ENCODE measurements at regions not wholly inside any gene's neighbourhood (a gene's known extent, or its start where the extent isn't known, plus 50 kb on each side); places are given as distances from the start of the nearest gene placed in this dataset.
"Not testable (repeated sequence)": the region's sequence is repeated elsewhere in the genome, so short reads cannot be mapped to it uniquely, and the experiment has no call there.

GRCh38 chr15:98088307-98088945 lies 127.9 kb downstream of the ARRDC4 start:
- peak; percentile 99 for ATAC-seq

DNA sequence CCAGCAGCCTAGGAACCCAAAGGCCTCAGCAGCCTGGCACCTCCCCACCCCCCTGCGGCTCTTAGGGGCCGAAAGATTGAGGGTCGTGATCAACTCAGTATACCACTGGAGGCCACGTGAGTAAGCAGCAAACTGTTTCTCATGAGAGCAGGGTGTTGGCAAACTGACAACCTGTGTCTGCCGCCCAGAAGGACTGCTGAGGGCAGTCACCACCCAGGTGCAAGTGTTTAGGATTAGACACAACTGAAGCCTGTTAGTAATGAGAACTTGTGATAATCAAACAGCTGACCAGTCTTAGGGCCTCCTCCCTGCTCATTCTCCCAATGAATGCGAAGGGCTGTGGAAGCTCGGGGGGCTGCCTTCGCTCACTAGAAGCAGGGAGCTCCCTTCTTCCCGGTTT lies 128.8 kb downstream of the ARRDC4 start:
- ATAC-seq, result peak; percentile 50

DNA sequence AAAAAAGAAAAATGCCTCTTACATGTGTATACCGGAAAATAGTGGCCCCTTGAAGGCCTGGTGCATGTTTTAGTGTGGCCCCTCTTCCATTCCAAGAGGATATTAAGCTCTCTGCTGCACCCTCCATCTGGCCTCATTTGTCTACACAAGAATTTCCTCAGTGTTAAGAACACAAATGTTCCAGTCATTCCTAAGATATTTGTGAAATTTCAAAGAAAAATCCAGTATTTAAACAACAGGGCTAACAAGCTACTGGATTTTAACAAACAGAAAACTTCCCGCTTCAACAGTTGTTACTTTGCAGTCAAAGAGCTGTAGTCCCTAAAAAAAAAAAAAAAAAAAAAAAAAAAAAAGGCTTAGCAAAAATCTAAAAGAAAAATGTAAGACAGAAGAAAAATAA lies 137.5 kb downstream of the ARRDC4 start:
- ATAC-seq, result not testable (repeated sequence)

- ATAC-seq, result not testable (repeated sequence)
Measured at GRCh38 chr15:98100606-98101005, 140.1 kb downstream of the ARRDC4 start.

- ATAC-seq, result no peak
Measured at GRCh38 chr15:98103570-98103969, 143.1 kb downstream of the ARRDC4 start.

DNA sequence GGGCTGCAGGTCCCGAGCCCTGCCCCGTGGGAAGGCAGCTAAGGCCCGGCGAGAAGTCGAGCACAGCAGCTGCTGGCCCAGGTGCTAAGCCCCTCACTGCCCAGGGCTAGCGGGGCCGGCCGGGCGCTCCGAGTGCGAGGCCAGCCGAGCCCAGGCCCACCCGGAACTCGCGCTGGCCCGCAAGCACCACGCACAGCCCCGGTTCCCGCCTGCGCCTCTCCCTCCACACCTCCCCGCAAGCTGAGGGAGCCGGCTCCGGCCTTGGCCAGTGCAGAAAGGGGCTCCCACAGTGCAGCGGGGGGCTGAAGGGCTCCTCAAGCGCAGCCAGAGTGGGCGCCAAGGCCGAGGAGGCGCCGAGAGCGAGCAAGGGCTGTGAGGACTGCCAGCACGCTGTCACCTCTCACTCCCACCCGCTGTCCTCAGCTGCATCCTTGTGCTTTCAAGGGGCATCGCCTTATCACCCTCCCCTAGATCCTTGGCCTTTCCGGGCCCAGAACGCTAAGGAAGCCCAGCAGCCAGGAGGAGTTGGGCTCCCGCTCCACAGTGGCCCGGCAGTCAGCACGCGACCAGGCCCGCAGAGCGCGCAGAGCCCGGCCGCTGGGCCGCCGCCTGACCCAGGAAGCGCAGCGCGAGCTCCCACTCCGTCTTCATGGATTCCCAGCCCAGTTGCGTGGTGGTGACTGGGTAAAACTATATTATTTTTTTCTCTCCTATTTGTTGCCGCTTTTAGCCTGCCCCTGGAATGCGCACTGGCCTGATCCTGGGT lies 144.1 kb downstream of the ARRDC4 start:
- not testable (repeated sequence) for ATAC-seq

- not testable (repeated sequence) for ATAC-seq
Measured at GRCh38 chr15:98106615-98107194, 146.2 kb downstream of the ARRDC4 start.

DNA sequence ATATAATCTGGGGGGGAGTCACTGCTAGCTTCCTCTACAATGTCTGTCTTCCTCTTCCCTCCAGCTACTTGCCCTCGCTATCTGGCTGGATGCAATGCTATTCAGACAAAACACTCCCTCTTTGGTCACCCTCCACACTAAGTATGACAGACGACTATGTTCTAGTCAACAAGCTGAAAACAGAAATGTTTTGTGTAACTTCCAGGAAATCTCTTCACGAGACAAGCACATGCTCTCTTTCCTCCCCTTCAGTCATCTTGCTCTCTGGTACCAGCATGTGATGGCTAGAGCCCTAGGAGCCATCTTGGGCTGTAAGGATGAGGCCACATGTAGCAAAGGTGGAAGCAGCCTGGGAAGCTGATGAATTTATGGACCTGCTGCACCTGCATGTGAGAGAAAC lies 151.3 kb downstream of the ARRDC4 start:
- no peak for ATAC-seq

DNA sequence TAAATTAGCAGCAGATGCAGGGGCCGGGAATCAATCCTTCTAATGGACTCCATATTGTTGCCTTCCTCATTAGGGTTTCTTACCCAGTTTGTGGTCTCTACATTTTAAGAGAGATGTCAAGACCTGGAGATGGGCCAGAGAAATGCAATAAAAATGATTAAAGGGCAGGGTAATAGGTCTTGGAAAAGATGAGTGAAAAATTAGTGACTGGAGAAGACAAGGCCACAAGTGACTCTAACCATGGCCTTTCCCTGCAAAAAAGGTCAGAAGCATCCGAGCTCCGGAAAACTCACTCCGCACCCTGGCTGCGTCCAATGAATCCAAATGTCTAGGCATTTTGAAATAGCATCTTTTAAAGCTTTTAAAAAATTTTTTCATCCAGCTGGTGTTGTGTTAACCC lies 152.8 kb downstream of the ARRDC4 start:
- no peak for ATAC-seq

DNA sequence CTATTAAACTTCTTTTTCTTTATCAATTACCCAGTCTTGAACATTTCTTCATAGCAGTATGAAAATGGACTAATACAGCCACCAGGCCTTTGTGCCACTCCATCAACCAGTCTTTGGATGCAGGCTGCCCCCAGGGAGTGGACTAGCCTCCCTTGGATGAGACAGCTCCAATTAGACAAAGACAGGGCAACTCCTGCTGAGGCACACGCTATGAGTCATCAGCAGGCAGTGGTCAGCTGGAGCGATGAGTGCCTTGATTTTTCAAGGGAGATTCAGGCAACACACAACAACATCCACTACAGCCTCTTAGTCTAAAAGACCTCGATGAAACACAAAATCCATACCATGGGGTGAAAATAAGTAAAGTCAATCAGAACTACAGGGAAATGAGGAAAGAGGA lies 160.1 kb downstream of the ARRDC4 start:
- no peak for ATAC-seq

- ATAC-seq, result no peak
Measured at GRCh38 chr15:98121536-98121935, 161.0 kb downstream of the ARRDC4 start.

GRCh38 chr15:98121957-98122356 lies 161.5 kb downstream of the ARRDC4 start:
- no peak for ATAC-seq

GRCh38 chr15:98123297-98123696 lies 162.8 kb downstream of the ARRDC4 start:
- ATAC-seq, result peak; percentile 67

DNA sequence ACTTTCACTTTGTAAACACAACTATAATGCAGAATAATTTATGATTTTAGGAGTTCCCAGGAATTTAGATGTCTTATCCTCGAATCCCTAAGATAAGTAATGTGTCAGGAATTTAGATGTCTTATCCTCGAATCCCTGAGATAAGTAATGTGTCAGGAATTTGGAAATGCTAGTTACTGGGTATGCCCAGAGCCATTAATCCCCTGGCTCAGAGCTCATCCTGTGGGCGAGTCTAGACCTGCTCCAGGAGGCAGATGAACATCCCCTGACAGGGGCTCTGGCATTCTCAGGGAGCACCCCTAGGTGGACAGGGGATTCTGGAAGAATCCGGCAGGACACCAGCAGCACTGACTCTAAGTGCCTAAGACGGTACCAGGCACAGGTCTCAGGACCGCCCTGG lies 163.3 kb downstream of the ARRDC4 start:
- peak; percentile 58 for ATAC-seq

DNA sequence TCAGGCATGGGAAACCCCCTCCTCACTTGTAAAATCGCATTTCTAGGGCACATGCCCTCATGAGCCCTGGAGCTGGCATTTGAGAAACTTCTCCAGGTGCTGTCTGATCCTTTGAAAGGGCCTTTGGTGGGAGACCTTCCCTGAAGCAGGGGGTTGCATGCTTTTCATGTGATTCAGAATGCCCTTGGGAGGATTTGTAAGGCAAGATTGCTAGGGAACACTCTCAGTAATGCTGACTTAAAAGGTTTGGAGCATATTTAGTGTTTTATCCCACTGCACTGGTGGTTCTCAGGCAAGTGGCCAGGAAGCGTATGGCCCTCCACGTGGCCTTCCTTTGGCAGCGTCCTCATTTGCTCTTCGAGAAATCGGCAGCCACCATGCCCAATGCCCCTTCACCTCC lies 164.1 kb downstream of the ARRDC4 start:
- ATAC-seq, result no peak

- peak; percentile 52 for ATAC-seq
Measured at GRCh38 chr15:98126326-98127085, 166.0 kb downstream of the ARRDC4 start.

DNA sequence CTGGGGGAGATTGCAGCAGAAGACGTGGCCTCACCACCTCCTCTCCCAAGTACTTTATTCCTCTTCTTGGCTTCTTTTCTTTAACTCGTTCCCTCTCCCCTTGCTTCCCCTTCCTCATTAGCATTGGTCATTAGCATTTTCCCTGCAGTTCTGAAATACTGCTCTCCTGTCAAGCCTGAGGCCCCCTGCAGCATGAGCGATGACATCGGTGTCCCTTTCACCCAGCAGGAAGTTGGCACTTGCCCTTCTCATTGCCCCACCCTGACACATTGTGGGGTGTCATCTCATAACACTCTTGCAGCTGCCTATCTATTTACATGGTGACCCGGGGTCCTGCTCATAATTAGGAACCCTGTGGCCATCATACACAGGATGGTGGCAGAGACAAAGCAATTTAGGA lies 167.1 kb downstream of the ARRDC4 start:
- no peak for ATAC-seq

- ATAC-seq, result no peak
Measured at GRCh38 chr15:98131924-98132323, 171.4 kb downstream of the ARRDC4 start.

DNA sequence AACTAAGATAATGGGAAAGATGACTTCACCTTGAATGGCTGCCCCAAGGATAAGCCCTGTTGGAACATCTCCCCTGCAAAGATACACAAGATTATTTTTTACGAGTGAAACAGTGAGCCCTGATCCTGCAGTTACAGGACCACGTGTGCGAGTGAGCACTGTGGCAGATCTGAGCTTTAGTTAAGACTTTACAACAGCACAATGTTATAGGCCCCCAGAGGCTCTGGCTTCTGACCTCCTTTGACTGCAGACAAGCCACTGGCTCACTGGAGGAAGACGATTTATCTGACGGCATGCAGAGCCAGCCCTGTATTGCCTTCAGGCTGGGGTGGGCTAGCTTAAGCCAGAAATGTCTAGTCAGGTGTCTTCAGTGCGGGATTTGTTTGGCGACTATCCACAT lies 174.4 kb downstream of the ARRDC4 start:
- ATAC-seq, result no peak

GRCh38 chr15:98138910-98139309 lies 178.4 kb downstream of the ARRDC4 start:
- ATAC-seq, result no peak

DNA sequence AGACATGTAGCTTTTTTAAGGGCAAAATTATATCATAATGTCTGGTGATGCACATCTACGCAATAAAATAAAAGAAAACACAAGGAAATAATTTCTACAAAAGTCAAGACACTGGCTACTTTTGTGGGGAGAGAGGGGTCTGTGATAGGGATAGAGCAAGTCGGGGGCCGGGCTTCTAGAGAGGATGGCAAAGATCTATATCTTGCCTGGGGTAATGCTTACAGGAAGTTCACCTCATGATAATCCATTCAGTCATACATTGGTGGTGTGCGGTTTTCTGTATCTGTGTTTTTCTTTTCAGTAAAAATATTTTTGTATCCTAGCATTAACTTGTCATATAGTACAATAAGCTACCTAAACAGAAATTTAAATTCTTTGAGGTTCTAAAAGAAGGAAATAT lies 178.8 kb downstream of the ARRDC4 start:
- no peak for ATAC-seq

DNA sequence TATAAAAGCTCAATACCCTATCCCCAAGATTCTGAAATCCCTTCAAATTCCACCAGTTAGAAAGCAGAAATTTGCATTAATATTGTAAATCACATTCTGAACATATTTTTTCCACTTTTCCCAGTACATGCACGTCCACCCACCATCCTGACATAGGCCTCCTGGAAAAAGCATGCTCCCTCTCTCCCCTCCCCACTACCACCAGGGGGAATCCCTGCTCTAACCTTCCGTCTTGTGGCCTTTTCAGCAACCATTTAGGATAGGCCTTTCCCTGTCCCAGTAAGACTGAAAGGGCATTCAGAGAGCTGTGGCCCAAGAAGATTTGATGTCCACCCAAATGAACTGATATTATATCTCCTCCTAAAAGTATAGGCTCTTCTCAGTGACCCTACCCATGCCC lies 182.1 kb downstream of the ARRDC4 start:
- ATAC-seq, result no peak

GRCh38 chr15:98143116-98143515 lies 182.6 kb downstream of the ARRDC4 start:
- no peak for ATAC-seq
